ENCODE measurements at regions not wholly inside any gene's neighbourhood (a gene's known extent, or its start where the extent isn't known, plus 50 kb on each side); places are given as distances from the start of the nearest gene placed in this dataset.

DNA sequence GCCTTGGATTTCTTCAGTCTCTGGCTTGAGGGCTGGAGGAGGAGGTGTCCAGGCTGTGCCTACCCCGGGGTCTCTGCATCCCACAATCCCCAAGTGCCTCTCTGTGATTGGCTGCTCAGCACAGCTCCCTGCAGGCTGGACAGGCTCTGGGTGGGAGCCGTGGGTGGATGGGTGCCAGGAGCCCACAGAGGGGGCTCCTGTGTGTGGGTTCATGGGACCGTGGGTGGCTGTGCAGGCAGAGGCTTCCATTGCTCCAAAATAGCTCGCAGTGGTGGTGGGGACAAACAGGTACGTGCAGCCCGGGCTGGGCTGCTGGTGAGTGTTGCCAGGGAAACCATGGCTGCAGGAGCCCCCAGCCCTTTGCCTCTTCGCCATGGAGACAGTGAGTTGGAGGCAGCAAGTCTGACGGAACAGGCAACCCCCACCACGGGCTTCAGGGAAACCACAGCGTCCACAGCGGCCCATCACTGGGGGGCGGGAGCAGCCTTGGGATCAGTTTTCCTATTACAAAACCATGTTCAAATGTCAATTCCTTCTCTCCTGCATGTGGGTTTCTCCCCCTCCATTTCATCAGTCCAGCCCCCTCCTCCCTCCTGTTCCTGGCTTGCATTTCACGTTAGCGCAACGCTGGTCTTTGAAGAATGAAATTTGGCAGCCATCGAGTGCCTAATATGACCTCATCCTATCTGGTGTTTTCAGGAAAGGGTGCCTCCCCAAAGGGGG, 155.2 kb downstream of the TRIM29 start:
- H3K9me3 ChIP-seq (ENCODE audit: insufficient read depth, low read depth, low read length): no peaks in the 10 kb centered on the region
- no peak overlapping the region for H3K4me2 ChIP-seq (ENCODE audit: low read depth, low read length, poor library complexity, severe bottlenecking)
- no peak overlapping the region for H2AFZ ChIP-seq (ENCODE audit: low read length)
- H3K79me2 ChIP-seq (ENCODE audit: insufficient read depth, low read length): no peaks in the 10 kb centered on the region
- H4K20me1 ChIP-seq (ENCODE audit: insufficient read depth, low read length, poor library complexity, severe bottlenecking): no peaks in the 10 kb centered on the region
- TF ChIP-seq EZH2phosphoT487 (IDR thresholded peaks at IDR 0.05; ENCODE audit: borderline replicate concordance): no peak
- TF ChIP-seq CTCF (conservative IDR thresholded peaks at IDR 0.05; ENCODE audit: low read length): no peak
- no peaks in the 10 kb centered on the region for H3F3A ChIP-seq (ENCODE audit: low read depth)
- H3K9me2 ChIP-seq (replicated peaks; ENCODE audit: low read depth, low read length): no peaks in the 10 kb centered on the region
- H3K27me3 ChIP-seq (ENCODE audit: insufficient read depth, low read length, poor library complexity, severe bottlenecking): peaks cover 7% of the 10 kb centered on the region
- no peak overlapping the region for H3K4me3 ChIP-seq (ENCODE audit: low read length, poor library complexity, severe bottlenecking)
- H3K36me3 ChIP-seq (ENCODE audit: insufficient read depth, low read length): no peaks in the 10 kb centered on the region
- H3K4me1 ChIP-seq (ENCODE audit: insufficient read depth, low read length, poor library complexity, severe bottlenecking): no peaks in the 10 kb centered on the region
- no peak overlapping the region for H3K9ac ChIP-seq (ENCODE audit: low read depth, low read length, poor library complexity, severe bottlenecking)

- no peaks in the 10 kb centered on the region for H3F3A ChIP-seq (ENCODE audit: low read depth)
- peaks cover 4% of the 10 kb centered on the region for H3K27me3 ChIP-seq (ENCODE audit: insufficient read depth, low read length, poor library complexity, severe bottlenecking)
- H3K79me2 ChIP-seq (ENCODE audit: insufficient read depth, low read length): no peaks in the 10 kb centered on the region
- no peak overlapping the region for H3K4me2 ChIP-seq (ENCODE audit: low read depth, low read length, poor library complexity, severe bottlenecking)
- H3K9me3 ChIP-seq (ENCODE audit: insufficient read depth, low read depth, low read length): no peaks in the 10 kb centered on the region
- no peaks in the 10 kb centered on the region for H4K20me1 ChIP-seq (ENCODE audit: insufficient read depth, low read length, poor library complexity, severe bottlenecking)
- H3K9ac ChIP-seq (ENCODE audit: low read depth, low read length, poor library complexity, severe bottlenecking): no peak overlapping the region
- no peak overlapping the region for H3K4me3 ChIP-seq (ENCODE audit: low read length, poor library complexity, severe bottlenecking)
- no peak for TF ChIP-seq EZH2phosphoT487 (IDR thresholded peaks at IDR 0.05; ENCODE audit: borderline replicate concordance)
- TF ChIP-seq CTCF (conservative IDR thresholded peaks at IDR 0.05; ENCODE audit: low read length): no peak
- no peaks in the 10 kb centered on the region for H3K36me3 ChIP-seq (ENCODE audit: insufficient read depth, low read length)
- no peak overlapping the region for H2AFZ ChIP-seq (ENCODE audit: low read length)
- H3K9me2 ChIP-seq (replicated peaks; ENCODE audit: low read depth, low read length): no peaks in the 10 kb centered on the region
- no peaks in the 10 kb centered on the region for H3K4me1 ChIP-seq (ENCODE audit: insufficient read depth, low read length, poor library complexity, severe bottlenecking)
These were observed 157.5 kb downstream of the TRIM29 start for GRCh38 chr11:119980431-119980830.

GRCh38 chr11:119979701-119980100, 158.2 kb downstream of the TRIM29 start:
- no peak overlapping the region for H3K9ac ChIP-seq (ENCODE audit: low read depth, low read length, poor library complexity, severe bottlenecking)
- H3K4me3 ChIP-seq (ENCODE audit: low read length, poor library complexity, severe bottlenecking): no peak overlapping the region
- no peaks in the 10 kb centered on the region for H3K9me3 ChIP-seq (ENCODE audit: insufficient read depth, low read depth, low read length)
- no peak overlapping the region for H3K4me2 ChIP-seq (ENCODE audit: low read depth, low read length, poor library complexity, severe bottlenecking)
- no peaks in the 10 kb centered on the region for H3F3A ChIP-seq (ENCODE audit: low read depth)
- H2AFZ ChIP-seq (ENCODE audit: low read length): no peak overlapping the region
- H3K4me1 ChIP-seq (ENCODE audit: insufficient read depth, low read length, poor library complexity, severe bottlenecking): no peaks in the 10 kb centered on the region
- H3K27me3 ChIP-seq (ENCODE audit: insufficient read depth, low read length, poor library complexity, severe bottlenecking): no peaks in the 10 kb centered on the region
- no peaks in the 10 kb centered on the region for H3K9me2 ChIP-seq (replicated peaks; ENCODE audit: low read depth, low read length)
- no peak for TF ChIP-seq EZH2phosphoT487 (IDR thresholded peaks at IDR 0.05; ENCODE audit: borderline replicate concordance)
- no peak for TF ChIP-seq CTCF (conservative IDR thresholded peaks at IDR 0.05; ENCODE audit: low read length)
- no peaks in the 10 kb centered on the region for H3K36me3 ChIP-seq (ENCODE audit: insufficient read depth, low read length)
- no peaks in the 10 kb centered on the region for H4K20me1 ChIP-seq (ENCODE audit: insufficient read depth, low read length, poor library complexity, severe bottlenecking)
- no peaks in the 10 kb centered on the region for H3K79me2 ChIP-seq (ENCODE audit: insufficient read depth, low read length)

Measured in Loucy (cell line).